ENCODE measurements at regions not wholly inside any gene's neighbourhood (a gene's known extent, or its start where the extent isn't known, plus 50 kb on each side); places are given as distances from the start of the nearest gene placed in this dataset.

DNA sequence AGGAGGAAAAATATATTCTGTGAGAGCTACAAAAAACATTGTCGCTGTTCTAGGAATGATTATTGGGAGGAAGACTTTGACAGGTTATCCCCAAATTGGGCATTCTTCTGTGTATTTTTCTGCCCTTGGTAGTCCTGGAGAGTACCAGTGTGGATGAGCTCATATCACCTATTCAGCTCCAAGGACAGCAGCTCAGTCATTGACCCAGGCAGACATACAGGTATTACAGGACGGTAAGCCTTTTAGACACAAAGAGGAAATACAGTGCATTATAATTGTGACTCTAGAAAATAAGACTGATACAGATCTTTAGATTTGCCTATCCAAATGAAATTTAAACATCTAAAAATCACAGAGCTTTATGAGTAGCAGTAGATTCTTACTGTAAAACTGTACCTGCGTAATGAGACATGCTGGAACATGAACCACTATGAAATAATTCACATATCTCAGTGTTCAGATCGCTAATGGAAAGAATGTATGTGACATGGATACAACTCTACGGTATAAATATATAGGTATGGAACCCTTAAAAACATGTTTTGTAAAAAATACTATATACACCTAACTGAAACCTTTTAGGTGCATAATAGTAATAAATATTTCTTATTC is 56.0 kb downstream of the PLK2 start:
- TF ChIP-seq POLR2A (IDR thresholded peaks at IDR 0.05), result no peak
- no peak for ATAC-seq
- intact Hi-C loops (cut with DNase I), result no loop called here
- WGBS, 4 donors, result 92 to 94% (median 93%) methylated on average over 5 of the region's 5 CpGs
- Histone ChIP-seq H3K9me3 (no peaks in the 10 kb centered on the region), H3K36me3 (no peaks in the 10 kb centered on the region), H3K27me3 (no peaks in the 10 kb centered on the region), H3K4me3 (no peak overlapping the region), H3K27ac (no peak overlapping the region), H3K4me1 (peaks cover 0 to 9% (median 0%) of the 10 kb centered on the region in 12 donors)
- no peak for DNase-seq

DNA sequence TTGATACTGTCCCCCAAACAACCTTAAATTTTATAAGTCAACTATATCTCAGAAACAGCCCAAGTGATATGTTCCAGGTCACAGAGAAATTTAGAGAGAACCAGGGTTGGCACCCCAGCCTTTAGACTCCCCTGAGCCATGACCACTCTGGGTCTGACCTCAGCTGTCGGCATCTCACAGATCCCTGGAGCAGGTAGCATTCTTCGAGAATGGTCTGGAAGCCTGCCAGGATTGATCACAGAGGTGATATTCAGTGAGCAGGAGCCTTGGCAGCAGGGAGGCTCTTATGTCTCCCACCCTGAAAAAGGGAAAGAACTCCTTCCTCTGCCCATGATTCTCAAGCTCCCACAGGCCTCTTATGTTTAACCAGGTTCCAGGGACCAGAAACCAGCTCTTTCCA is 58.2 kb downstream of the PLK2 start:
- H3K27ac ChIP-seq, result no peak overlapping the region
- WGBS, 4 donors, result 74 to 87% (median 80%) methylated on average over 2 of the region's 2 CpGs
- intact Hi-C loops (cut with DNase I), result no loop called here

GRCh38 chr5:58400737-58401136 is 59.1 kb downstream of the PLK2 start:
- DNase-seq (no peak), ATAC-seq (peak; percentile 59 to 88 (median 72))
- 51 to 64% (median 60%) methylated on average over 2 of the region's 2 CpGs for WGBS, 4 donors
- intact Hi-C loops (cut with DNase I), result no loop called here
- Histone ChIP-seq H3K36me3 (no peaks in the 10 kb centered on the region), H3K27me3 (no peaks in the 10 kb centered on the region), H3K27ac (peak overlapping the region in 4 of 12 donors; percentile 22 to 64 (median 39)), H3K9me3 (no peaks in the 10 kb centered on the region), H3K4me1 (peaks cover 0 to 9% (median 0%) of the 10 kb centered on the region in 12 donors), H3K4me3 (no peak overlapping the region)
- TF ChIP-seq POLR2A (IDR thresholded peaks at IDR 0.05), result no peak
- TF ChIP-seq, protein P1, sequence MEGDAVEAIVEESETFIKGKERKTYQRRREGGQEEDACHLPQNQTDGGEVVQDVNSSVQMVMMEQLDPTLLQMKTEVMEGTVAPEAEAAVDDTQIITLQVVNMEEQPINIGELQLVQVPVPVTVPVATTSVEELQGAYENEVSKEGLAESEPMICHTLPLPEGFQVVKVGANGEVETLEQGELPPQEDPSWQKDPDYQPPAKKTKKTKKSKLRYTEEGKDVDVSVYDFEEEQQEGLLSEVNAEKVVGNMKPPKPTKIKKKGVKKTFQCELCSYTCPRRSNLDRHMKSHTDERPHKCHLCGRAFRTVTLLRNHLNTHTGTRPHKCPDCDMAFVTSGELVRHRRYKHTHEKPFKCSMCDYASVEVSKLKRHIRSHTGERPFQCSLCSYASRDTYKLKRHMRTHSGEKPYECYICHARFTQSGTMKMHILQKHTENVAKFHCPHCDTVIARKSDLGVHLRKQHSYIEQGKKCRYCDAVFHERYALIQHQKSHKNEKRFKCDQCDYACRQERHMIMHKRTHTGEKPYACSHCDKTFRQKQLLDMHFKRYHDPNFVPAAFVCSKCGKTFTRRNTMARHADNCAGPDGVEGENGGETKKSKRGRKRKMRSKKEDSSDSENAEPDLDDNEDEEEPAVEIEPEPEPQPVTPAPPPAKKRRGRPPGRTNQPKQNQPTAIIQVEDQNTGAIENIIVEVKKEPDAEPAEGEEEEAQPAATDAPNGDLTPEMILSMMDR (IDR thresholded peaks at IDR 0.05), result no peak

More for the DNA sequence above, 58.2 kb downstream of the PLK2 start:
- ATAC-seq (peak in 1 of 4 donors; percentile 20), DNase-seq (no peak)
- Histone ChIP-seq H3K4me1 (peaks cover 0 to 9% (median 0%) of the 10 kb centered on the region in 12 donors), H3K27me3 (no peaks in the 10 kb centered on the region), H3K36me3 (no peaks in the 10 kb centered on the region), H3K4me3 (no peak overlapping the region), H3K9me3 (no peaks in the 10 kb centered on the region)
- TF ChIP-seq, protein P1 (IDR thresholded peaks at IDR 0.05), result no peak
- TF ChIP-seq POLR2A (IDR thresholded peaks at IDR 0.05), result no peak

DNA sequence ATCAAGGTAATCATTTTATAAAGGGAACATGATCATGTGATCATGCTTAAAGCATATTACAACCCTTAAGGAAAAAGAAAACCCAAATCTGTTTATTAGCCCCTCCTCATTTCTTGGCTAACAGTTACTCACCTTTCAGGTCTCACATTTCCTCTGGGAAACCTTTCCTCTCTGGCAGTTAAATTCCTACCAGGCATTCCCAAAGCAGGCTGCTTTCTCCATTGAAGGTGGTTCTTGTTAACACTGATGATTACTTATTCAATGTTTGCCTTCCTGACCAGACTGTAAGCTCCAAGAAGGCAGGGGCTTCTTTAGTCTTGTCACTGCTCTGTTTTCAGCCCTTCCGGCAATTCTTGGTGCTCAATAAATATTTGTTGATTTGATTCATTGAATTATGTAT is 59.9 kb downstream of the PLK2 start:
- H3K4me3 ChIP-seq, result no peak overlapping the region
- H3K27me3 ChIP-seq, result no peaks in the 10 kb centered on the region
- intact Hi-C loops (cut with DNase I), result no loop called here
- no peak for TF ChIP-seq POLR2A (IDR thresholded peaks at IDR 0.05)
- TF ChIP-seq, protein P1 (IDR thresholded peaks at IDR 0.05), result no peak
- no peaks in the 10 kb centered on the region for H3K9me3 ChIP-seq
- H3K4me1 ChIP-seq, result peaks cover 0 to 9% (median 0%) of the 10 kb centered on the region in 12 donors
- H3K27ac ChIP-seq, result peak overlapping the region in 5 of 12 donors; percentile 4 to 52 (median 22)
- ATAC-seq, result no peak
- no peak for DNase-seq
- H3K36me3 ChIP-seq, result no peaks in the 10 kb centered on the region
- WGBS, 4 donors, result 91 to 100% (median 97%) methylated on average over 1 of the region's 1 CpG

GRCh38 chr5:58394339-58394738 is 65.5 kb downstream of the PLK2 start:
- no peak for DNase-seq
- TF ChIP-seq, protein P1 (IDR thresholded peaks at IDR 0.05), result no peak
- no peak for TF ChIP-seq POLR2A (IDR thresholded peaks at IDR 0.05)

More at GRCh38 chr5:58394339-58394738, 65.5 kb downstream of the PLK2 start:
- H3K27ac ChIP-seq, result no peak overlapping the region
- no peak for ATAC-seq
- H3K27me3 ChIP-seq, result no peaks in the 10 kb centered on the region
- H3K4me1 ChIP-seq, result no peaks in the 10 kb centered on the region
- H3K36me3 ChIP-seq, result no peaks in the 10 kb centered on the region
- no peaks in the 10 kb centered on the region for H3K9me3 ChIP-seq
- WGBS, 4 donors, result 93 to 97% (median 96%) methylated on average over 2 of the region's 2 CpGs
- no peak overlapping the region for H3K4me3 ChIP-seq
- intact Hi-C loops (cut with DNase I), result no loop called here
